AG09309 (cell line): ENCODE measurements at regions not wholly inside any gene's neighbourhood (a gene's known extent, or its start where the extent isn't known, plus 50 kb on each side); places are given as distances from the start of the nearest gene placed in this dataset.

Experiments used
- DNase-seq: peaks from one replicate; pipeline ENCODE4 v3.0.0-alpha.2; 2010; ENCODE audit warnings: low read depth
- H3K4me3 ChIP-seq: 2 replicates; pipeline ENCODE4 v1.5.1; 2011; ENCODE audit warnings: mild to moderate bottlenecking, low read depth, low read length, moderate library complexity; ENCODE audit not compliant: control insufficient read depth
- TF ChIP-seq, protein P1 (sequence below): IDR thresholded peaks from 2 replicates; pipeline ENCODE4 v1.5.1; 2011; ENCODE audit warnings: mild to moderate bottlenecking, low read depth, low read length, inconsistent platforms; ENCODE audit not compliant: insufficient read depth, control insufficient read depth; ENCODE audit errors: missing control alignments

DNA sequence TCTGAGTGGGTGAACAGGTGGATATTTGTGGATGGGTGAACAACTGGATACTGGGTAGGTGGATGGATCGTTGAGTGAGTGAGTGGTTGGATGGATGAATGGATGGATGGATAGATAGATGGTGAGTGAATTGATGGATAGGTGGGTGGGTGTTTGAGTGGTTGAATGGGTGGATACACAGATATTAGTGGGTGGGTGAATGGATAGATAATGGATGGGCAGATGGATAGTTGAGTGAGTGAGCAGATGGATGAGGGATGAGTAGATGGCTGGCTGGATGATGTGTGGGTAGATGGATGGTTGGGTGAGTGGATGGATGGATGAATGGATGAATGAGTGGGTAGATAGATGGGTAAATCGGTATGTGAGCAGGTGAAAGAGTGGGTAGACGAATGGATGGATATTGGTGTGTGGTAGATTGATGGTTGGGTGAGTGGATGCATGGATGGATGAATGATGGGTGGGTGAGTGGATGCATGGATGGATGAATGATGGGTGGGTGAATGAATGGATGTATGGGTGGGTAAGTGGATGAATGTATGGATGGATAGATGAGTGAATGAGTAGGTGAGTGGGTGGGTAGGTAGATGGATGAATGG, 406.7 kb downstream of the MN1 start:
- DNase-seq: no peak
- TF ChIP-seq, protein P1, sequence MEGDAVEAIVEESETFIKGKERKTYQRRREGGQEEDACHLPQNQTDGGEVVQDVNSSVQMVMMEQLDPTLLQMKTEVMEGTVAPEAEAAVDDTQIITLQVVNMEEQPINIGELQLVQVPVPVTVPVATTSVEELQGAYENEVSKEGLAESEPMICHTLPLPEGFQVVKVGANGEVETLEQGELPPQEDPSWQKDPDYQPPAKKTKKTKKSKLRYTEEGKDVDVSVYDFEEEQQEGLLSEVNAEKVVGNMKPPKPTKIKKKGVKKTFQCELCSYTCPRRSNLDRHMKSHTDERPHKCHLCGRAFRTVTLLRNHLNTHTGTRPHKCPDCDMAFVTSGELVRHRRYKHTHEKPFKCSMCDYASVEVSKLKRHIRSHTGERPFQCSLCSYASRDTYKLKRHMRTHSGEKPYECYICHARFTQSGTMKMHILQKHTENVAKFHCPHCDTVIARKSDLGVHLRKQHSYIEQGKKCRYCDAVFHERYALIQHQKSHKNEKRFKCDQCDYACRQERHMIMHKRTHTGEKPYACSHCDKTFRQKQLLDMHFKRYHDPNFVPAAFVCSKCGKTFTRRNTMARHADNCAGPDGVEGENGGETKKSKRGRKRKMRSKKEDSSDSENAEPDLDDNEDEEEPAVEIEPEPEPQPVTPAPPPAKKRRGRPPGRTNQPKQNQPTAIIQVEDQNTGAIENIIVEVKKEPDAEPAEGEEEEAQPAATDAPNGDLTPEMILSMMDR: no peak
- no peak overlapping the region for H3K4me3 ChIP-seq

DNA sequence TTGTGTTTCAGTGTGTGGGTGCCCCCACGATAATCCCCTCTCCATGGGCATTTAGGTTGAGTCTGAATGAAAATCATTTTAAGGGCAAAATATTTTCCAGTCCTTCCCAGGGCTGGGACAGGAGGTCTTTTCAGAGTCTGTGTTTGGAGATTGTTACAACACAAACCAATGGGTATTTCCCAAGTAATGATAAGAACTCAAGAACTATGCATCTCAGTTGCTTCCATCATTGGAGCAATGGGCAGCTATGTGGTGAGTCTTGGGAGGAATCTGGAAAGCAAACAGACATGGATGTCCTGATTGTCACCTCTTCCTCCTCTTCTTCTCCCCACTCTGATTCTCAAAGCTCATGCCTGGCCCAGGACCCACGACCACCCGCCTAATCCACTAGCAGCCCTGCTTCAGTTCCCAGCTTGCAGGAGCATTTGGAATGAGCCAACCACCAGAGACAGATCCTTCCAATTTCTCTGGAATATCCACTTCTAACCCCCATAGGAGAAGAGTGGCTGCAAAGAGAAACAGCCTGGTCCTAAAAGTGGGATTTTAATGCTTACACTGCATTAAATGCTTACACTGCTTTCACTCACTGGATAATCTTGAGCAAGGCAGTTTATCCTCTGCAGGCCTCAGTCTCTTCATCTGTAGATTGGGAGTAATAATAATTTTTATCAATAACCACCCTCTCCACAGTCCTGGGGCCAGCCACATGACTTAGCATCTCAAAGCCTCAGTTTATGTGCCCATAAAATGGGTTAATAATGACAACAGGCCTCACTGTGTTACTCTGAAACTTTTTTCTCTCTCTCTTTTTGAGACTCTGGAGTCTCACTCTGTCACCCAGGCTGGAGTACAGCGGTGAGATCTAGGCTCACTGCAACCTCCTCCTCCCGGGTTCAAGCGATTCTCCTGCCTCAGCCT, 404.3 kb downstream of the MN1 start:
- DNase-seq: no peak
- TF ChIP-seq, protein P1: no peak
- H3K4me3 ChIP-seq: no peak overlapping the region

DNA sequence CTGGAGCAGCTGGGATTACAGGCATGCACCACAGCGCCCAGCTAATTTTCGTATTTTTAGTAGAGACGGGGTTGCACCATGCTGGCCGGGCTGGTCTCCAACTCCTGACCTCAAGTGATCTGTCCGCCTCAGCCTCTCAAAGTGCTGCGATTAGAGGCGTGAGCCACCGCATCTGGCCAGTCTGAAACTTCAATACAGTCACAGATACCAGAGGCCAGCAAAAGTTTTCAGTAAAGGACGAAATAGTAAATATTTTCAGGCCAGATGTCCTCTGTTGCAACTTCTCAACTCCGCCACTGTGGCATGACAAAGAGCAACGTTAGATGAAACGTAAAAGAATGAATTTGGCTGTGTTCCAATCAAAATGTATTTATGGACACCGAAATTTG, 403.6 kb downstream of the MN1 start:
- DNase-seq: no peak
- H3K4me3 ChIP-seq: no peak overlapping the region
- TF ChIP-seq, protein P1: no peak

DNA sequence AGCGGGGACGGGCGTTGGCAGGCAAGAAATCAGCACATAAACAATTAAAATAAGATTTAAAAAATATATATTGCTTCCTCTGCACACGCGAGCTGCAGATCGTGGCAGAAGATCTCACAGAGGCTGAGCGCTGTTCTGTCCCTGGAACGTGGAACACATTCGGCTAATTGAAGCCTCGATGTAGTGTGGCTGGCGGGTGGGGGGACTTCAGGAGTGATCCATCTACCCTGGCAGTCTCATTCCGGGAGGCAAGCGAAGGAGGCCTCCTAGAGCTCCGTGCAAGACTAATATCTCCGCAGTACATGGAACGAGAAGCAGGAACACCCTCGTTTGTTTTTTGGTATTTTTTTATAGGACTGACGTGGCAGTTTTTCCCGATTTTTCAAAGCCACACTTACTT, 402.4 kb downstream of the MN1 start:
- no peak for DNase-seq
- TF ChIP-seq, protein P1: no peak
- no peak overlapping the region; the same call in none of the 2 replicates for H3K4me3 ChIP-seq

DNA sequence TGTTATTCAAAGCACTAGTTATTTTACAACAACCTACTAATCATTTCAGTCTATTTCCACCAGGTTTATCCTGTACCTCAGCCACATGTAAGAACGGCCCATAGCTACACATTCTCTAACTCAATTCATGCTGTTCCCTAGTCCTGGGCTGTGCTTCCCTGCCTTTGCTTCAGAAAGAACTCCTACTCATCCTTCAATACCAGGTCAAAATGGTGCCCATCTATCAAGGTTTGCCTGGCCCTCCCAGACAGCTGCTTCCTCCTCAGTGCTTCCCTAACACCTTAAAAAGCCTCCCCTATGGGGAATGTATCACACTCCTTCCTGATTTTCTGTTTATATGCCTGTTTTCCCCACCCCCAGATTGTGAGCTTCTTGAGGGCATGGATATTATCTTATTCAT, 400.7 kb downstream of the MN1 start:
- H3K4me3 ChIP-seq: no peak overlapping the region
- TF ChIP-seq, protein P1: no peak
- DNase-seq: no peak

DNA sequence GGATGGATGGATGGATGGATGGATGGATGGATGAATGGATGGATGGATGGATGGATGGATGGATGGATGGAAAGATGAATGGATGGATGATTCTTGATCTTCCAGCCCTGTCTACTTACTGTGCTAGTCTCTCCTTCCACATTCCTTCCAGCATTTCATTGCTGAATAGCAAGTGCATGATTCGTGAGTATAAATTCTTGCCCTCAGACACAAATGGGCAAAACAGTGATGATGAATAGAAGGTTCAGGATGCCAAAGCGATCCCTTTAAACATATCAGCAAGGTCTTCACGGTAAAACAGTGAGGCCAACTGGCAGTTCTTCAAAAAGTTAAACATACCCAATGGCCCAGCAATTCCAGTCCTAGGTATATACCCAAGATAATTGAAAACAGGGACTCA, 400.2 kb downstream of the MN1 start:
- no peak overlapping the region for H3K4me3 ChIP-seq
- TF ChIP-seq, protein P1: no peak
- DNase-seq: no peak
